ENCODE measurements at regions not wholly inside any gene's neighbourhood (a gene's known extent, or its start where the extent isn't known, plus 50 kb on each side); places are given as distances from the start of the nearest gene placed in this dataset.

DNA sequence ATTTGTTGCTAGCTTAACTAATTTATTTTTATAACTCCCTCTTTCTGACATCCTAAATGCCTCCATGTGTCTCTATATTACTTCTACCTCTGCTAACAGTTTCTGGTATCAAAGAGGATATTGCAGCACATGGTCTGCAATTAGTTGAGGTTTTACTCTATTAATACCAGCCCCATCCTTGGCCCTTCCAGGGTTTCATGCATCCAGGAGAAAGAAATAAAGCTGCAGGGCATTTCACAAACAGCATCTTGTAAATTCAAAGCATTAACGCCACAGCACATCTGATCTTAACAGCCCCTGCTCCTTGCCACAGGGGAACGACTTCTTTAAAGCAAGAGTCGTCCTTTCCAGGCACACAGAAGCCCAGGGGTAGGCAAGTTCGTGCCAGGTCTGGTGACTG, 258.9 kb downstream of the ICOS start:
- no peak for TF ChIP-seq CTCF (IDR thresholded peaks at IDR 0.05; ENCODE audit: insufficient read depth, low read length)
- no peak overlapping the region for H3K4me3 ChIP-seq (ENCODE audit: low read depth, low read length)
- DNase-seq (ENCODE audit: low read depth) = no peak

GRCh38 chr2:204197336-204198005, 260.9 kb downstream of the ICOS start:
- H3K4me3 ChIP-seq (ENCODE audit: low read depth, low read length) = no peak overlapping the region
- TF ChIP-seq CTCF (IDR thresholded peaks at IDR 0.05; ENCODE audit: insufficient read depth, low read length) = no peak
- DNase-seq (ENCODE audit: low read depth) = no peak

GRCh38 chr2:204199357-204199756, 262.8 kb downstream of the ICOS start:
- H3K4me3 ChIP-seq (ENCODE audit: low read depth, low read length) = no peak overlapping the region

GRCh38 chr2:204201507-204201906, 264.9 kb downstream of the ICOS start:
- DNase-seq (ENCODE audit: low read depth) = no peak
- no peak for TF ChIP-seq CTCF (IDR thresholded peaks at IDR 0.05; ENCODE audit: insufficient read depth, low read length)
- H3K4me3 ChIP-seq (ENCODE audit: low read depth, low read length) = no peak overlapping the region

More at GRCh38 chr2:204199357-204199756, 262.8 kb downstream of the ICOS start:
- TF ChIP-seq CTCF (IDR thresholded peaks at IDR 0.05; ENCODE audit: insufficient read depth, low read length) = no peak
- DNase-seq (ENCODE audit: low read depth) = no peak

- DNase-seq (ENCODE audit: low read depth) = no peak
- no peak overlapping the region for H3K4me3 ChIP-seq (ENCODE audit: low read depth, low read length)
- no peak for TF ChIP-seq CTCF (IDR thresholded peaks at IDR 0.05; ENCODE audit: insufficient read depth, low read length)
These were observed 265.7 kb downstream of the ICOS start for GRCh38 chr2:204202253-204202652.

DNA sequence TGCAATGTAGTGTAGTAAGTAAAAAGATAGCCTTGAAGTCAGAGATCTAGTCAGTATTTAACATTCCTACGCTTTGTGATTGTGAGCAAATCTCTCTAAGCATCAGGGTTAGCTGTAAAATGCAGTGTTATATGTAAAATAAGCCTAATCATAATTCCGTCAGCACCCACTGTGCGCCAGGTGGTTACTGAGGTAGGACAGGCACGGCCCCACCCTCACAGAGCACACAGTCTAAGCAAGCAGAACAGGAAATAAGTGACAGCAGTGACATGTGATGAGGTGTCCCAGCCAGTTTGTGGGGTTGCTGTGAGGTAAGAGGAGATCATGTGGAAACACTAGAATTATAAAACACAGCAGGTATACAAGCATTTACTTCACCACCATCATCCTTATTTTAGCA, 267.1 kb downstream of the ICOS start:
- DNase-seq (ENCODE audit: low read depth) = no peak
- no peak overlapping the region for H3K4me3 ChIP-seq (ENCODE audit: low read depth, low read length)
- TF ChIP-seq CTCF (IDR thresholded peaks at IDR 0.05; ENCODE audit: insufficient read depth, low read length) = no peak

GRCh38 chr2:204205082-204205481, 268.5 kb downstream of the ICOS start:
- H3K4me3 ChIP-seq (ENCODE audit: low read depth, low read length) = no peak overlapping the region
- no peak for TF ChIP-seq CTCF (IDR thresholded peaks at IDR 0.05; ENCODE audit: insufficient read depth, low read length)
- no peak for DNase-seq (ENCODE audit: low read depth)

All from fibroblast of the aortic adventitia (primary cell).